Liver (tissue), 3 donors: ENCODE measurements at regions not wholly inside any gene's neighbourhood (a gene's known extent, or its start where the extent isn't known, plus 50 kb on each side); places are given as distances from the start of the nearest gene placed in this dataset.

ENCODE experiments used
- TAF1 ChIP-seq: conservative IDR thresholded peaks from 2 replicates; pipeline ENCODE4 v1.6.1; 2016; ENCODE audit warnings: antibody characterized with exemption, mild to moderate bottlenecking
- YY1 ChIP-seq: IDR thresholded peaks from 2 replicates; pipeline ENCODE4 v1.6.1; 2016; ENCODE audit warnings: antibody characterized with exemption, mild to moderate bottlenecking
- TF ChIP-seq, protein P1 (sequence below): IDR thresholded peaks from 2 replicates; pipeline ENCODE4 v1.6.1; 2016; ENCODE audit warnings: antibody characterized with exemption
- TF ChIP-seq, protein P2 (sequence below): fragments of 150-350 bp; IDR thresholded peaks from 2 replicates; pipeline ENCODE4 v1.5.1; 2017; ENCODE audit warnings: improper control_type of control experiment, low read depth, low read length; ENCODE audit not compliant: missing input control
- donor health status: healthy.
- donor health status: healthy.

GRCh38 chr21:23131177-23131576 is 2133.0 kb downstream of the NCAM2 start:
- TF ChIP-seq, protein P1, sequence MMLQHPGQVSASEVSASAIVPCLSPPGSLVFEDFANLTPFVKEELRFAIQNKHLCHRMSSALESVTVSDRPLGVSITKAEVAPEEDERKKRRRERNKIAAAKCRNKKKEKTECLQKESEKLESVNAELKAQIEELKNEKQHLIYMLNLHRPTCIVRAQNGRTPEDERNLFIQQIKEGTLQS, result no peak
- TF ChIP-seq, protein P2, sequence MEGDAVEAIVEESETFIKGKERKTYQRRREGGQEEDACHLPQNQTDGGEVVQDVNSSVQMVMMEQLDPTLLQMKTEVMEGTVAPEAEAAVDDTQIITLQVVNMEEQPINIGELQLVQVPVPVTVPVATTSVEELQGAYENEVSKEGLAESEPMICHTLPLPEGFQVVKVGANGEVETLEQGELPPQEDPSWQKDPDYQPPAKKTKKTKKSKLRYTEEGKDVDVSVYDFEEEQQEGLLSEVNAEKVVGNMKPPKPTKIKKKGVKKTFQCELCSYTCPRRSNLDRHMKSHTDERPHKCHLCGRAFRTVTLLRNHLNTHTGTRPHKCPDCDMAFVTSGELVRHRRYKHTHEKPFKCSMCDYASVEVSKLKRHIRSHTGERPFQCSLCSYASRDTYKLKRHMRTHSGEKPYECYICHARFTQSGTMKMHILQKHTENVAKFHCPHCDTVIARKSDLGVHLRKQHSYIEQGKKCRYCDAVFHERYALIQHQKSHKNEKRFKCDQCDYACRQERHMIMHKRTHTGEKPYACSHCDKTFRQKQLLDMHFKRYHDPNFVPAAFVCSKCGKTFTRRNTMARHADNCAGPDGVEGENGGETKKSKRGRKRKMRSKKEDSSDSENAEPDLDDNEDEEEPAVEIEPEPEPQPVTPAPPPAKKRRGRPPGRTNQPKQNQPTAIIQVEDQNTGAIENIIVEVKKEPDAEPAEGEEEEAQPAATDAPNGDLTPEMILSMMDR, result no peak
- TF ChIP-seq TAF1, result no peak
- TF ChIP-seq YY1, result no peak
